ENCODE measurements at regions not wholly inside any gene's neighbourhood (a gene's known extent, or its start where the extent isn't known, plus 50 kb on each side); places are given as distances from the start of the nearest gene placed in this dataset.

DNA sequence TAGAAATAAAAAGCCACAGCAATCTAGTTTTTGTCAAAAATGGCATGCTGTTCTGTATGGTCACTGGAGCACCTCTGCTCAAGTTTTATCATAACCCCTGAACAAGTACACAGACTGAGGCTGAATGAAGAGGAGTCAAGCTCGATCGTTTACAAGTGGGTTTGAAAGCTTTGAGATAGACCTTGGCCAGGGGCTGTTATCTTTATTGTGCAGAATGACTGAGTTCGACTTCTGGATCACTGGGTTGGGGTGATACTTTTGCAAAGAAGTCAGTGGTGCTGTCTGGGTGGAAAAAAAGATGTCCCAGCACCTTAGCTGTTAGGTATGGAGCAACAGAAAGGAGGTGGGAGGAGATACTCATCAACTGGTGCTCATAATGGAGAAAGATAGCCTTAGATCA lies 446.0 kb downstream of the HACE1 start:
- WGBS, 2 experiments = 94% methylated on average over 3 of the region's 3 CpGs
- Histone ChIP-seq H3K27me3 (ENCODE audit: control insufficient read depth, insufficient read depth, low read length, poor library complexity, severe bottlenecking) (no peaks in the 10 kb centered on the region), H3K9me3 (ENCODE audit: control insufficient read depth, low read length) (no peaks in the 10 kb centered on the region), H3K36me3 (ENCODE audit: control insufficient read depth, insufficient read depth, low read length) (no peaks in the 10 kb centered on the region), H3K27ac (ENCODE audit: insufficient read depth, low read depth, low read length, poor library complexity, severe bottlenecking) (no peak overlapping the region), H3K4me3 (ENCODE audit: insufficient read depth, low read depth, low read length) (no peak overlapping the region), H3K4me1 (ENCODE audit: control insufficient read depth, insufficient read depth, low read length) (no peaks in the 10 kb centered on the region)

- Histone ChIP-seq H3K27me3 (ENCODE audit: control insufficient read depth, insufficient read depth, low read length, poor library complexity, severe bottlenecking) (no peaks in the 10 kb centered on the region), H3K36me3 (ENCODE audit: control insufficient read depth, insufficient read depth, low read length) (no peaks in the 10 kb centered on the region), H3K27ac (ENCODE audit: insufficient read depth, low read depth, low read length, poor library complexity, severe bottlenecking) (no peak overlapping the region), H3K4me1 (ENCODE audit: control insufficient read depth, insufficient read depth, low read length) (no peaks in the 10 kb centered on the region), H3K4me3 (ENCODE audit: insufficient read depth, low read depth, low read length) (no peak overlapping the region), H3K9me3 (ENCODE audit: control insufficient read depth, low read length) (no peaks in the 10 kb centered on the region)
- WGBS, 2 experiments = 90 to 97% methylated on average over 6 of the region's 6 CpGs
Measured at GRCh38 chr6:104411302-104411701, 448.4 kb downstream of the HACE1 start.

GRCh38 chr6:104409913-104410312 lies 449.8 kb downstream of the HACE1 start:
- Histone ChIP-seq H3K4me3 (ENCODE audit: insufficient read depth, low read depth, low read length) (no peak overlapping the region), H3K9me3 (ENCODE audit: control insufficient read depth, low read length) (no peaks in the 10 kb centered on the region), H3K36me3 (ENCODE audit: control insufficient read depth, insufficient read depth, low read length) (no peaks in the 10 kb centered on the region), H3K27ac (ENCODE audit: insufficient read depth, low read depth, low read length, poor library complexity, severe bottlenecking) (no peak overlapping the region), H3K27me3 (ENCODE audit: control insufficient read depth, insufficient read depth, low read length, poor library complexity, severe bottlenecking) (no peaks in the 10 kb centered on the region), H3K4me1 (ENCODE audit: control insufficient read depth, insufficient read depth, low read length) (no peaks in the 10 kb centered on the region)

- Histone ChIP-seq H3K9me3 (ENCODE audit: control insufficient read depth, low read length) (no peaks in the 10 kb centered on the region), H3K27me3 (ENCODE audit: control insufficient read depth, insufficient read depth, low read length, poor library complexity, severe bottlenecking) (no peaks in the 10 kb centered on the region), H3K36me3 (ENCODE audit: control insufficient read depth, insufficient read depth, low read length) (no peaks in the 10 kb centered on the region), H3K4me3 (ENCODE audit: insufficient read depth, low read depth, low read length) (no peak overlapping the region), H3K27ac (ENCODE audit: insufficient read depth, low read depth, low read length, poor library complexity, severe bottlenecking) (no peak overlapping the region), H3K4me1 (ENCODE audit: control insufficient read depth, insufficient read depth, low read length) (no peaks in the 10 kb centered on the region)
- WGBS, 2 experiments = 70 to 77% methylated on average over 3 of the region's 3 CpGs
Measured at GRCh38 chr6:104407957-104408356, 451.8 kb downstream of the HACE1 start.

GRCh38 chr6:104404377-104404776 lies 455.3 kb downstream of the HACE1 start:
- no peak overlapping the region for H3K4me3 ChIP-seq (ENCODE audit: insufficient read depth, low read depth, low read length)
- 93 to 95% methylated on average over 6 of the region's 6 CpGs for WGBS, 2 experiments
- no peaks in the 10 kb centered on the region for H3K27me3 ChIP-seq (ENCODE audit: control insufficient read depth, insufficient read depth, low read length, poor library complexity, severe bottlenecking)
- no peak overlapping the region for H3K27ac ChIP-seq (ENCODE audit: insufficient read depth, low read depth, low read length, poor library complexity, severe bottlenecking)
- H3K36me3 ChIP-seq (ENCODE audit: control insufficient read depth, insufficient read depth, low read length) = no peaks in the 10 kb centered on the region
- H3K9me3 ChIP-seq (ENCODE audit: control insufficient read depth, low read length) = no peaks in the 10 kb centered on the region
- no peaks in the 10 kb centered on the region for H3K4me1 ChIP-seq (ENCODE audit: control insufficient read depth, insufficient read depth, low read length)

GRCh38 chr6:104402572-104402971 lies 457.1 kb downstream of the HACE1 start:
- no peak overlapping the region for H3K27ac ChIP-seq (ENCODE audit: insufficient read depth, low read depth, low read length, poor library complexity, severe bottlenecking)
- H3K4me3 ChIP-seq (ENCODE audit: insufficient read depth, low read depth, low read length) = no peak overlapping the region
- no peaks in the 10 kb centered on the region for H3K4me1 ChIP-seq (ENCODE audit: control insufficient read depth, insufficient read depth, low read length)
- no peaks in the 10 kb centered on the region for H3K27me3 ChIP-seq (ENCODE audit: control insufficient read depth, insufficient read depth, low read length, poor library complexity, severe bottlenecking)
- no peaks in the 10 kb centered on the region for H3K9me3 ChIP-seq (ENCODE audit: control insufficient read depth, low read length)
- WGBS, 2 experiments = 92 to 100% methylated on average over 1 of the region's 1 CpG
- H3K36me3 ChIP-seq (ENCODE audit: control insufficient read depth, insufficient read depth, low read length) = no peaks in the 10 kb centered on the region

DNA sequence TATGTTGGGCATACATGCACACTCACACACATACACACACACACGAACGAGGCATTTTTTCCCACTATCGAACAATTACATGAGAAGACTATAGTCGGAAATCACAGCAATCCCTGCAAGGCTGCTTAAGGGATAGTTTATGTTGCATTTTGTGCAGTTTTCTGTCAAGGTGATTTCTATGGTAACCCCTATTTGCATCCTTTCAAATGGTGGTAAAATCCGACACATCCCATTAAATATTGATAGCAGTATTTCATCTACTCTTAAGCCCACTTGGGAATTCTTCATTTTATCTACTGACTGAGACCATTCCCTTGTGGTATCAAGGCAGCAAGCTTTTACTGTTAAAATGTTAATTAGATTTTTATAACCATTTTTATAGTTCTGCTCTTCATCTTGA lies 457.8 kb downstream of the HACE1 start:
- Histone ChIP-seq H3K27me3 (ENCODE audit: control insufficient read depth, insufficient read depth, low read length, poor library complexity, severe bottlenecking) (no peaks in the 10 kb centered on the region), H3K36me3 (ENCODE audit: control insufficient read depth, insufficient read depth, low read length) (no peaks in the 10 kb centered on the region), H3K4me1 (ENCODE audit: control insufficient read depth, insufficient read depth, low read length) (no peaks in the 10 kb centered on the region), H3K27ac (ENCODE audit: insufficient read depth, low read depth, low read length, poor library complexity, severe bottlenecking) (no peak overlapping the region), H3K9me3 (ENCODE audit: control insufficient read depth, low read length) (no peaks in the 10 kb centered on the region), H3K4me3 (ENCODE audit: insufficient read depth, low read depth, low read length) (no peak overlapping the region)
- 84 to 85% methylated on average over 5 of the region's 5 CpGs for WGBS, 2 experiments

DNA sequence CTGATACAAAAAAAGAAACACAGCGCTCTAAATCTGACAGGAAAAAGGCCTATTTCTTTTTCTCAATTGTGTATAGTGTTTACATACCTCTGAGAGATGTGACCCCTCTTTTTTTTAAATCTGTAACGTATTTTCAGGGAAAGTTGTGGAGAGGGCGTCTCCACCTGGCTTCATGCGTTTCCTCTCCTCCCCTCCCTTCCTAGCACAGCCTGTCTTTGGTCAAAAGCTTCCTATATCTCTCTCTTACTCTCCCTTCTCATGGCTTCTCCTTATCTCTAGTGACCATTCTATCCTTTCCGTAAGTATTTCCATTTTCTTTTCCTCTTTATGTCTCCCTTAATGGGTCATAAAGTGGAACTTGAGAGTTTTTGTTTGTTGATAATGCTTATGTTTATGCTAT lies 458.9 kb downstream of the HACE1 start:
- no peaks in the 10 kb centered on the region for H3K27me3 ChIP-seq (ENCODE audit: control insufficient read depth, insufficient read depth, low read length, poor library complexity, severe bottlenecking)
- H3K4me1 ChIP-seq (ENCODE audit: control insufficient read depth, insufficient read depth, low read length) = no peaks in the 10 kb centered on the region
- no peak overlapping the region for H3K27ac ChIP-seq (ENCODE audit: insufficient read depth, low read depth, low read length, poor library complexity, severe bottlenecking)
- no peaks in the 10 kb centered on the region for H3K9me3 ChIP-seq (ENCODE audit: control insufficient read depth, low read length)
- no peaks in the 10 kb centered on the region for H3K36me3 ChIP-seq (ENCODE audit: control insufficient read depth, insufficient read depth, low read length)
- no peak overlapping the region for H3K4me3 ChIP-seq (ENCODE audit: insufficient read depth, low read depth, low read length)
- WGBS, 2 experiments = 80 to 85% methylated on average over 4 to 5 of the region's 5 CpGs

DNA sequence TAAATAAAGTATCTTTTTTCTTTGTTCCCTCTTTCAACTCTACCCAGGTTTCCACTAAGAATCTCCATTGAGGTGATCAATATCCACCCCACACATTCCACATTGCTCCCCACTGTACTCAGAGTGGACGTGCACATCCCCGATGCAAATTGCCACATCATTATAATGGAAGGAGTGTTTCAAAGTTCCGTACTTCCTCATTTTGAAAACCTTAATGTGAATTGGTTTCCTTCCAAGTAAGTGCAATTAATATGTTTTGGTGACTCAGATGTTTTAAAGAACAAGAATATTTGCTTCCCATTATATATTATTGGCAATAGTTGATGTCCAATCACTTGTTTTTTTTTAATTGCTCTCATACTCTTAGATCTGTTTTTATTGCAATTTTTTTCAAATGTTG lies 463.6 kb downstream of the HACE1 start:
- Histone ChIP-seq H3K27me3 (ENCODE audit: control insufficient read depth, insufficient read depth, low read length, poor library complexity, severe bottlenecking) (no peaks in the 10 kb centered on the region), H3K4me3 (ENCODE audit: insufficient read depth, low read depth, low read length) (no peak overlapping the region), H3K27ac (ENCODE audit: insufficient read depth, low read depth, low read length, poor library complexity, severe bottlenecking) (no peak overlapping the region), H3K4me1 (ENCODE audit: control insufficient read depth, insufficient read depth, low read length) (no peaks in the 10 kb centered on the region), H3K9me3 (ENCODE audit: control insufficient read depth, low read length) (no peaks in the 10 kb centered on the region), H3K36me3 (ENCODE audit: control insufficient read depth, insufficient read depth, low read length) (no peaks in the 10 kb centered on the region)
- WGBS, 2 experiments = 97% methylated on average over 3 of the region's 3 CpGs

GRCh38 chr6:104381907-104382306 lies 477.8 kb downstream of the HACE1 start:
- WGBS, 2 experiments = 89 to 98% methylated on average over 2 of the region's 2 CpGs
- Histone ChIP-seq H3K9me3 (ENCODE audit: control insufficient read depth, low read length) (no peaks in the 10 kb centered on the region), H3K4me3 (ENCODE audit: insufficient read depth, low read depth, low read length) (no peak overlapping the region), H3K27me3 (ENCODE audit: control insufficient read depth, insufficient read depth, low read length, poor library complexity, severe bottlenecking) (no peaks in the 10 kb centered on the region), H3K4me1 (ENCODE audit: control insufficient read depth, insufficient read depth, low read length) (no peaks in the 10 kb centered on the region), H3K27ac (ENCODE audit: insufficient read depth, low read depth, low read length, poor library complexity, severe bottlenecking) (no peak overlapping the region), H3K36me3 (ENCODE audit: control insufficient read depth, insufficient read depth, low read length) (no peaks in the 10 kb centered on the region)

GRCh38 chr6:104365451-104366234 lies 494.1 kb downstream of the HACE1 start:
- 89 to 97% methylated on average over 5 of the region's 5 CpGs for WGBS, 2 experiments
- H3K4me3 ChIP-seq (ENCODE audit: insufficient read depth, low read depth, low read length) = no peak overlapping the region
- no peaks in the 10 kb centered on the region for H3K4me1 ChIP-seq (ENCODE audit: control insufficient read depth, insufficient read depth, low read length)
- no peaks in the 10 kb centered on the region for H3K9me3 ChIP-seq (ENCODE audit: control insufficient read depth, low read length)
- H3K27ac ChIP-seq (ENCODE audit: insufficient read depth, low read depth, low read length, poor library complexity, severe bottlenecking) = no peak overlapping the region
- H3K36me3 ChIP-seq (ENCODE audit: control insufficient read depth, insufficient read depth, low read length) = no peaks in the 10 kb centered on the region
- H3K27me3 ChIP-seq (ENCODE audit: control insufficient read depth, insufficient read depth, low read length, poor library complexity, severe bottlenecking) = no peaks in the 10 kb centered on the region
